Testis (tissue), 2 donors: ENCODE measurements at regions not wholly inside any gene's neighbourhood (a gene's known extent, or its start where the extent isn't known, plus 50 kb on each side); places are given as distances from the start of the nearest gene placed in this dataset.

ENCODE experiments used
- DNase-seq: peaks from one replicate; pipeline ENCODE4 v3.0.0-alpha.2; 2019
- H3K27ac ChIP-seq, 2 donors: fragments of 200-600 bp; sonication (generic); one replicate each; pipeline ENCODE4 v1.5.1; 2019
- H3K27me3 ChIP-seq: fragments of 200-600 bp; sonication (generic); one replicate; pipeline ENCODE4 v1.5.1; 2019
- H3K36me3 ChIP-seq: fragments of 200-600 bp; sonication (generic); one replicate; pipeline ENCODE4 v1.5.1; 2017; ENCODE audit warnings: low read depth; ENCODE audit errors: missing control alignments
- H3K4me1 ChIP-seq: fragments of 200-600 bp; sonication (generic); one replicate; pipeline ENCODE4 v1.5.1; 2019
- H3K4me3 ChIP-seq, 2 donors: fragments of 200-600 bp; sonication (generic); one replicate each; pipeline ENCODE4 v1.5.1; 2017 to 2019
- H3K9me3 ChIP-seq: fragments of 200-600 bp; sonication (generic); one replicate; pipeline ENCODE4 v1.5.1; 2017
- POLR2A ChIP-seq: fragments of 450-650 bp; IDR thresholded peaks from one replicate; pipeline ENCODE4 v1.6.1; 2017; ENCODE audit warnings: antibody characterized with exemption, mild to moderate bottlenecking, moderate library complexity
- WGBS, 2 donors: methylation state at CpG; one replicate each; pipeline ENCODE4 v1.1.5; 2018; 5-methylcytosine and 5-hydroxymethylcytosine counted together
- intact Hi-C: fragments of 100-400 bp; cut with DNase I; formaldehyde crosslinking; loops from one replicate; pipeline ENCODE4 v1.15.1; 2023; ENCODE audit warnings: low total_unique reads
- TF ChIP-seq, protein P1 (sequence below), 3 experiments: fragments of 450-650 bp in 2 of 3; fragments of 200-600 bp in 1 of 3; sonication (generic) in 1 of 3; IDR thresholded peaks; one replicate each; pipeline ENCODE4 v1.5.1; 2016 to 2019; ENCODE audit warnings: antibody characterized with exemption in 3 of 3, mild to moderate bottlenecking in 2 of 3, moderate library complexity in 1 of 3

DNA sequence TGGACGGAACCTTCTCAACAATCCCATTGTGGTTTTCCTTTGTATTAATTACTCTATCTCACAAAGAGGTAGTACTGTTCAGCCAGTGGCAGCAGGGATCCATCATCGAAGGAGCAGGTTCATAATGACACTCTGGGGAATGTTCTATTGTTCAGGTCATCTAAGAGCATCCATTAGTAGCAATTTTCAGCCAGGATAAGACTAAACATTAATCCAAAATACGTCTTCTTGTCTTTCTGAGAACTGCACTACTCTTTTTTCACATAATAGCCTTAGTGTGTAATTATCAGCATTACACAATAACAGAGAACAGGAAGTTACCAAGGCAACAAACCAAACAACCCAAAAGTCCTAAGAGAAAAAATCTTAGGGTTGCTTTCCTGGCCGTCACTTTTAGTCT, 259.5 kb upstream of the VWC2 start:
- TF ChIP-seq, protein P1, sequence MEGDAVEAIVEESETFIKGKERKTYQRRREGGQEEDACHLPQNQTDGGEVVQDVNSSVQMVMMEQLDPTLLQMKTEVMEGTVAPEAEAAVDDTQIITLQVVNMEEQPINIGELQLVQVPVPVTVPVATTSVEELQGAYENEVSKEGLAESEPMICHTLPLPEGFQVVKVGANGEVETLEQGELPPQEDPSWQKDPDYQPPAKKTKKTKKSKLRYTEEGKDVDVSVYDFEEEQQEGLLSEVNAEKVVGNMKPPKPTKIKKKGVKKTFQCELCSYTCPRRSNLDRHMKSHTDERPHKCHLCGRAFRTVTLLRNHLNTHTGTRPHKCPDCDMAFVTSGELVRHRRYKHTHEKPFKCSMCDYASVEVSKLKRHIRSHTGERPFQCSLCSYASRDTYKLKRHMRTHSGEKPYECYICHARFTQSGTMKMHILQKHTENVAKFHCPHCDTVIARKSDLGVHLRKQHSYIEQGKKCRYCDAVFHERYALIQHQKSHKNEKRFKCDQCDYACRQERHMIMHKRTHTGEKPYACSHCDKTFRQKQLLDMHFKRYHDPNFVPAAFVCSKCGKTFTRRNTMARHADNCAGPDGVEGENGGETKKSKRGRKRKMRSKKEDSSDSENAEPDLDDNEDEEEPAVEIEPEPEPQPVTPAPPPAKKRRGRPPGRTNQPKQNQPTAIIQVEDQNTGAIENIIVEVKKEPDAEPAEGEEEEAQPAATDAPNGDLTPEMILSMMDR (IDR thresholded peaks at IDR 0.05), result no peak
- no peak for TF ChIP-seq POLR2A
- Histone ChIP-seq H3K27me3 (no peaks in the 10 kb centered on the region), H3K4me3 (no peak overlapping the region), H3K27ac (no peak overlapping the region), H3K4me1 (no peaks in the 10 kb centered on the region), H3K36me3 (no peaks in the 10 kb centered on the region), H3K9me3 (no peaks in the 10 kb centered on the region)
- WGBS, 2 donors, result 39 to 45% methylated on average over 4 of the region's 4 CpGs
- intact Hi-C loops, result no loop called here
- no peak for DNase-seq

DNA sequence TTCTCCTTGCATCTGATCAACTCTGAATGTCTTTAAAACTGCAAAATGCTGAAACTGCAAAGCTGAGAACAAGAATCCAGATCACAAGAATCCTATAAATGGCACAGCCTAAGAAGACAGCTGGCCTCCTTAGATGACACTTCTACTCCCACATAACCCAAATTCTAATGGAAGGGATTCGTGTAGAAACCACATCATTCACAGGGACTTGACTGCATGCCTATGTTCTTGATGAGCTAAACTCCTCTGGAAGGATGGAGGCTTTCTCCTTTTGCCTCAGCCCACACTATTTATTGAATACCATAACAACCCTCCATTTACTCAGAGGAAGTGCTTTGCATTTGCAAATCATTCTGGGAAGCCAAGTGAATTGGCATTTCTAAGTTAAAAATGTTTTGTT, 252.5 kb upstream of the VWC2 start:
- H3K4me1 ChIP-seq, result no peaks in the 10 kb centered on the region
- no peak overlapping the region for H3K27ac ChIP-seq
- 38 to 50% methylated on average over 1 of the region's 1 CpG for whole genome bisulfite sequencing, 2 donors
- no peaks in the 10 kb centered on the region for H3K27me3 ChIP-seq
- H3K9me3 ChIP-seq, result no peaks in the 10 kb centered on the region
- H3K36me3 ChIP-seq, result no peaks in the 10 kb centered on the region
- no peak for DNase-seq
- intact Hi-C loops, result no loop called here
- TF ChIP-seq POLR2A, result no peak
- TF ChIP-seq, protein P1 (IDR thresholded peaks at IDR 0.05), result no peak
- no peak overlapping the region for H3K4me3 ChIP-seq

DNA sequence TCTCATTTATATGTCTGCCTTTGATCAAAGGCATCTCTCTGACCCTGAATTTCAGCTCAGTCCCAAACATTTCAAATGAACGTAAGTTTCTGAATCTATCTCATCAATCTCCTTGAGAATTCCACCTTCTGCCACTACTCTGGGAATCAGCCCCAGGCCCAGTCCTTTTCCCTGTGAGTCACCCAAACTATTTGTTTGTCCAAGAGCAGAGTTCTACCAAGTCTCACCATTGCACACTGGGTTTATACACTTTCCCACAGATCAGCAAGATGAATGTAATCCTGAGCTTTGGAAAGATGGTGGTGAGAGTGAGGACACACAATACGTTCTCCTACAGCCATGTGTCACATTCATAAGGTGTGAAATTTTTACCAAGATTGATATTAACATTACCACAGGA, 251.3 kb upstream of the VWC2 start:
- 71 to 92% methylated on average over 2 of the region's 2 CpGs for WGBS, 2 donors
- no peak for DNase-seq
- Histone ChIP-seq H3K27me3 (no peaks in the 10 kb centered on the region), H3K36me3 (no peaks in the 10 kb centered on the region), H3K27ac (no peak overlapping the region), H3K9me3 (no peaks in the 10 kb centered on the region), H3K4me1 (no peaks in the 10 kb centered on the region), H3K4me3 (no peak overlapping the region)
- no peak for TF ChIP-seq POLR2A
- TF ChIP-seq, protein P1 (IDR thresholded peaks at IDR 0.05), result no peak
- intact Hi-C loops, result no loop called here

DNA sequence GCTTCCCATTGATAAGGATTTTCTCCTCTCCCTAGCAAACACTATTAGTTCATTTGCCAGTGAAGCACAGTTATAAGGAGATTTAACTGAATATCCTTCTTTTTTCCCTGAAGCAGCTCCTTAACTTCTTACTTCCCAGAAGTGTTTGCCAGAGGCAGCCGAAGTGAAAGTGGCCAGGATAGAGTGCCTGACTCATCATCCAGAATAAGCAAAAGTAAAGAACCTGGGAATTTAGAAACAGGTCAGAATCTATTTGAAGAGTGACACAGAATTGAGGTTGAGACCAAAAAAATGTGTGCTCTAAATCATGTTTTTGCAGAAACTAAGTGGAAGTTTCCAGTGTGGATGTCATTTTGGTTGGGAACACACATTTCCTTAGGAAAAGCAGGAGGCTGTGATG, 249.6 kb upstream of the VWC2 start:
- Histone ChIP-seq H3K9me3 (no peaks in the 10 kb centered on the region), H3K27me3 (no peaks in the 10 kb centered on the region), H3K4me3 (no peak overlapping the region), H3K27ac (no peak overlapping the region), H3K4me1 (no peaks in the 10 kb centered on the region), H3K36me3 (no peaks in the 10 kb centered on the region)
- no peak for DNase-seq
- WGBS, 2 donors, result 94 to 95% methylated on average over 1 of the region's 1 CpG
- no peak for TF ChIP-seq POLR2A
- TF ChIP-seq, protein P1 (IDR thresholded peaks at IDR 0.05), result no peak
- intact Hi-C loops, result no loop called here

DNA sequence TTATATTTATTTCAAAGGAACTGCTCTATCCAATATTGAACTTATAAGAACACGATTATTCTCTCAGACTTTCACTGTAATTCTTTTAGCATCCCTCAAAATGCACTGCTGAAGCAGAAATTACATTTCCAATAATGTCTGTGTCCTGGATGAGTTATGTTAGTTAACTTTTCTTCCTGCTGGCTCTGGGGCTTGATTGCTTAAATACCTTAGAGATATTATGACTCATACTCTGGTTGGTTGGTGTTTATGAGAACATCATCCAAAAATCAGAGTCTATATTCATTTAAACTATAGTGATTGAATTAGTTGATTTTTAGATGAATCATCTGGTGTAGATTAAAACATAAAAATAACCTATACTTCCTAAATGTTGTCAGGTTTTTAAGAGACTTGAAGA, 246.3 kb upstream of the VWC2 start:
- H3K4me3 ChIP-seq, result no peak overlapping the region
- 97 to 100% methylated on average over 1 of the region's 1 CpG for WGBS, 2 donors
- no peaks in the 10 kb centered on the region for H3K9me3 ChIP-seq
- no peak for DNase-seq
- intact Hi-C loops, result no loop called here
- no peak overlapping the region for H3K27ac ChIP-seq
- H3K27me3 ChIP-seq, result no peaks in the 10 kb centered on the region
- no peaks in the 10 kb centered on the region for H3K4me1 ChIP-seq
- TF ChIP-seq, protein P1 (IDR thresholded peaks at IDR 0.05), result no peak
- no peak for TF ChIP-seq POLR2A
- no peaks in the 10 kb centered on the region for H3K36me3 ChIP-seq
